KMS-11 (cell line): ENCODE measurements at regions not wholly inside any gene's neighbourhood (a gene's known extent, or its start where the extent isn't known, plus 50 kb on each side); places are given as distances from the start of the nearest gene placed in this dataset.

Experiments used
- H2AFZ ChIP-seq: fragments of 200-600 bp; sonication (generic); 2 replicates; pipeline ENCODE4 v1.6.1; 2016; ENCODE audit warnings: antibody characterized with exemption, mixed run types, low read depth
- H3K27ac ChIP-seq: fragments of 200-600 bp; sonication (generic); 2 replicates; pipeline ENCODE4 v1.6.1; 2016; ENCODE audit warnings: mild to moderate bottlenecking, mixed run types
- H3K27me3 ChIP-seq: fragments of 200-600 bp; sonication (generic); 2 replicates; pipeline ENCODE4 v1.6.1; 2017; ENCODE audit warnings: mild to moderate bottlenecking, low read depth, mixed run types, moderate library complexity; ENCODE audit not compliant: insufficient read depth
- H3K36me3 ChIP-seq: fragments of 200-600 bp; sonication (generic); 2 replicates; pipeline ENCODE4 v1.6.1; 2017; ENCODE audit warnings: mild to moderate bottlenecking, mixed run types; ENCODE audit not compliant: insufficient read depth
- H3K4me1 ChIP-seq: fragments of 200-600 bp; sonication (generic); 2 replicates; pipeline ENCODE4 v1.6.1; 2016; ENCODE audit warnings: mild to moderate bottlenecking, low read depth, mixed run types; ENCODE audit not compliant: poor library complexity, severe bottlenecking
- H3K4me2 ChIP-seq: fragments of 200-600 bp; sonication (generic); 2 replicates; pipeline ENCODE4 v1.7.0; 2016; ENCODE audit warnings: mild to moderate bottlenecking, mixed run types
- H3K4me3 ChIP-seq: fragments of 200-600 bp; sonication (generic); IDR thresholded peaks from 2 replicates; pipeline ENCODE4 v1.6.1; 2017; ENCODE audit warnings: low read depth, low read length, mixed read lengths; ENCODE audit not compliant: insufficient read depth
- H3K79me2 ChIP-seq: fragments of 200-600 bp; sonication (generic); 2 replicates; pipeline ENCODE4 v1.6.1; 2016; ENCODE audit warnings: low read depth, mixed run types; ENCODE audit not compliant: insufficient read depth
- H3K9ac ChIP-seq: fragments of 200-600 bp; sonication (generic); 2 replicates; pipeline ENCODE4 v1.6.1; 2016; ENCODE audit warnings: mild to moderate bottlenecking, mixed run types
- H4K20me1 ChIP-seq: fragments of 200-600 bp; sonication (generic); 2 replicates; pipeline ENCODE4 v1.6.1; 2016; ENCODE audit warnings: mild to moderate bottlenecking, mixed run types; ENCODE audit not compliant: insufficient read depth
- TF ChIP-seq, protein P1 (sequence below): fragments of 200-600 bp; sonication (generic); conservative IDR thresholded peaks from 2 replicates; pipeline ENCODE4 v1.6.1; 2017; ENCODE audit warnings: low read depth, mild to moderate bottlenecking, antibody characterized with exemption, low read length, moderate library complexity, mixed read lengths

DNA sequence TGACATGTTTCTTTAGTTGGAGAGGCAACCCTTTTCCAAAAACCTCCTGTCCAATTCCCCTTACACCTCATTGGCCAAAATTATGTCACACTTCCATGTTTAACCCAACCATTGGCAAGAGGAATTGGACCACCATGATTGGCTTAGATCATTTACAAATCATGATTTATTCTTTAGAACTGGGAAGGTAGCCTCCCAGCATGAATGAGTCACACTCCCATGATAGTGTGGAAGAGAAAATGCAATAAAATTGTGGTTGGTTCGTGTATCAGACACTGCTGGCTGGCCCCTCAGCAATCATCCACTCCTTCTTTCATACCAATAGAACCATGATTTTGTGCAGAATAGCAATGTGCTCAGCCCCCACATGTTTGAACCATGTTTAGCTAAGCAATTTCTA lies 156.6 kb upstream of the ACVR2A start:
- H3K4me3 ChIP-seq, result no peak overlapping the region
- no peaks in the 10 kb centered on the region for H3K4me1 ChIP-seq
- no peak overlapping the region for H3K9ac ChIP-seq
- no peaks in the 10 kb centered on the region for H4K20me1 ChIP-seq
- TF ChIP-seq, protein P1, sequence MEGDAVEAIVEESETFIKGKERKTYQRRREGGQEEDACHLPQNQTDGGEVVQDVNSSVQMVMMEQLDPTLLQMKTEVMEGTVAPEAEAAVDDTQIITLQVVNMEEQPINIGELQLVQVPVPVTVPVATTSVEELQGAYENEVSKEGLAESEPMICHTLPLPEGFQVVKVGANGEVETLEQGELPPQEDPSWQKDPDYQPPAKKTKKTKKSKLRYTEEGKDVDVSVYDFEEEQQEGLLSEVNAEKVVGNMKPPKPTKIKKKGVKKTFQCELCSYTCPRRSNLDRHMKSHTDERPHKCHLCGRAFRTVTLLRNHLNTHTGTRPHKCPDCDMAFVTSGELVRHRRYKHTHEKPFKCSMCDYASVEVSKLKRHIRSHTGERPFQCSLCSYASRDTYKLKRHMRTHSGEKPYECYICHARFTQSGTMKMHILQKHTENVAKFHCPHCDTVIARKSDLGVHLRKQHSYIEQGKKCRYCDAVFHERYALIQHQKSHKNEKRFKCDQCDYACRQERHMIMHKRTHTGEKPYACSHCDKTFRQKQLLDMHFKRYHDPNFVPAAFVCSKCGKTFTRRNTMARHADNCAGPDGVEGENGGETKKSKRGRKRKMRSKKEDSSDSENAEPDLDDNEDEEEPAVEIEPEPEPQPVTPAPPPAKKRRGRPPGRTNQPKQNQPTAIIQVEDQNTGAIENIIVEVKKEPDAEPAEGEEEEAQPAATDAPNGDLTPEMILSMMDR, result no peak
- no peaks in the 10 kb centered on the region for H3K27me3 ChIP-seq
- H3K36me3 ChIP-seq, result no peaks in the 10 kb centered on the region
- no peaks in the 10 kb centered on the region for H3K79me2 ChIP-seq
- H3K4me2 ChIP-seq, result no peak overlapping the region
- H3K27ac ChIP-seq, result no peak overlapping the region
- H2AFZ ChIP-seq, result no peak overlapping the region

DNA sequence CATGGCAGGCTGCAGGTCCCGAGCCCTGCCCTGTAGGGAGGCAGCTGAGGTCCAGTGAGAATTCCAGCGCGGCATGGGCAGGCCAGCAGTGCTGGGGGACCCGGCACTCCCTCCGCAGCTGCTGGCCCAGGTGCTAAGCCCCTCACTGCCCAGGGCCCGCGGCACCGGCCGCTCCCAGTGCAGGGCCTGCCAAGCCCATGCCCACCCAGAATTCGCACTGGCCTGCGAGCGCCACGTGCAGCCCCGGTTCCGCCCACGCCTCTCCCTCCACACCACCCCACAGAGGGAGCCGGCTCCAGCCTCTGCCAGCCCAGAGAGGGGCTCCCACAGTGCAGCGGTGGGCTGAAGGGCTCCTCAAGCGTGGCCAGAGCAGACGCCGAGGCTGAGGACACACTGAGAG lies 158.5 kb upstream of the ACVR2A start:
- H3K4me2 ChIP-seq, result no peak overlapping the region
- H3K4me3 ChIP-seq, result no peak overlapping the region
- no peaks in the 10 kb centered on the region for H3K36me3 ChIP-seq
- TF ChIP-seq, protein P1, result no peak
- no peaks in the 10 kb centered on the region for H3K27me3 ChIP-seq
- no peak overlapping the region for H3K9ac ChIP-seq
- H3K79me2 ChIP-seq, result no peaks in the 10 kb centered on the region
- no peaks in the 10 kb centered on the region for H4K20me1 ChIP-seq
- no peak overlapping the region for H2AFZ ChIP-seq
- no peak overlapping the region for H3K27ac ChIP-seq
- H3K4me1 ChIP-seq, result no peaks in the 10 kb centered on the region

DNA sequence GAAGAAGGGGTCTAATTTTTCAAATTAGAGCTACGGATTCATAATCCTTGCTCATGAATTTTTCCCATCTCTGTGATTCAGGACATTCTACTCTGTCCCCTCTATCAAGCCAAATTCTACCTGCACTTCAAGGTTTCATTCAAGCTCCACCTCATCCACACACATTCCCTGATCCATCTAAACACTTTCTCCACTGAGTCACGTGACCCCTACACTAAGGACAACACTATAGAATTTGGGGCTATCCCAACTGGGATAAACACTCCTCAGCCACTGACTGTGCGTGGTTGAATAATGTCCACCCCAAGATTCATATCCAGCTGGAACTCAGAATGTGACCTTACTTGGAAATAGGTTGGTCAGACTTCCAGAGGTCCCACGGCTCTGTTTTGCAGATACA lies 159.9 kb upstream of the ACVR2A start:
- Histone ChIP-seq H3K9ac (no peak overlapping the region), H3K4me1 (no peaks in the 10 kb centered on the region), H3K79me2 (no peaks in the 10 kb centered on the region), H4K20me1 (no peaks in the 10 kb centered on the region), H3K27ac (no peak overlapping the region), H2AFZ (no peak overlapping the region), H3K4me2 (no peak overlapping the region), H3K4me3 (no peak overlapping the region), H3K27me3 (no peaks in the 10 kb centered on the region), H3K36me3 (no peaks in the 10 kb centered on the region)
- TF ChIP-seq, protein P1, result no peak

DNA sequence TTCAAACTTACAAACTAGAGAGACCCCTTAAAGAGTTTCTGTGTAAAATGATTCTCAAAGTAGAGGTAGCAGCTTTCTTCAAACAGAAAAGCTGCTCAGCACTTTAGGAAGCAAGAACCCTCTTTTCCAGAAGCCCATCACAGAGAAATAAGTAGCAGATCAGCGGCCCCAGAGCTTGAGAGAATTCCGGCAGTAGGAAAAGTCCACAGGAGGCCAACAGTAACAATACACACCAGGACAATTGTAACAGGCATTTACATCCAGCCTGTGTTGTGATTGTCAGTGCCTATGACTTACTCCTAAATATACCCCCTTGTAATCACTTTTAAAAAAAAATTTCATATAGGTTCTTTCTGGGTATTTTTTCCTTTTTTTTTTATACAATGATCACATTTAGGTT lies 161.4 kb upstream of the ACVR2A start:
- H3K27ac ChIP-seq, result no peak overlapping the region
- no peaks in the 10 kb centered on the region for H3K79me2 ChIP-seq
- H3K9ac ChIP-seq, result no peak overlapping the region
- H2AFZ ChIP-seq, result no peak overlapping the region
- H3K4me1 ChIP-seq, result no peaks in the 10 kb centered on the region
- no peaks in the 10 kb centered on the region for H3K36me3 ChIP-seq
- no peaks in the 10 kb centered on the region for H3K27me3 ChIP-seq
- H4K20me1 ChIP-seq, result no peaks in the 10 kb centered on the region
- no peak overlapping the region for H3K4me3 ChIP-seq
- TF ChIP-seq, protein P1, result no peak
- no peak overlapping the region for H3K4me2 ChIP-seq

DNA sequence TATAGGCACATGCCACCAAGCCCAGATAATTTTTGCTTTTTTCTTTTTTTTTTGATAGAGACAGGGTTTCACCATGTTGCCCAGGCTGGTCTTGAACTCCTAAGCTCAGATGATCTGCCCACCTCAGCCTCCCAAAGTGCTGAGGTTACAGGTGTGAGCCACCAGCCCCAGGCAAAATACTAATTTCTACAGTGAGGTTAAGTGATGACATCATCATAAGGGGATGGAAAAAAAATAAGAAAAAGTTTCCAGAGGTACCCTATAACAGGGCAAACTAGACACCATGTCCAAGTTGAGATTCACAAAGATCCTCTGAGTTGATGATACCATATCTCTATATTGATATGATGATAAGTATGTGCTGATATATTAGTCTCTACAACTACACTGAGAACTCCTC lies 163.7 kb upstream of the ACVR2A start:
- Histone ChIP-seq H3K27me3 (no peaks in the 10 kb centered on the region), H2AFZ (no peak overlapping the region), H3K79me2 (no peaks in the 10 kb centered on the region), H4K20me1 (no peaks in the 10 kb centered on the region), H3K4me3 (no peak overlapping the region), H3K27ac (no peak overlapping the region), H3K9ac (no peak overlapping the region), H3K36me3 (no peaks in the 10 kb centered on the region), H3K4me1 (no peaks in the 10 kb centered on the region), H3K4me2 (no peak overlapping the region)
- TF ChIP-seq, protein P1, result no peak
